ENCODE measurements at regions not wholly inside any gene's neighbourhood (a gene's known extent, or its start where the extent isn't known, plus 50 kb on each side); places are given as distances from the start of the nearest gene placed in this dataset.

- POLR2A ChIA-PET: no interaction called here
- Histone ChIP-seq H3K9me3 (replicated peaks; ENCODE audit: control insufficient read depth, insufficient read depth, low read depth, low read length) (peaks cover 2% of the 10 kb centered on the region; the same call in 1 of the 2 replicates), H3K4me2 (ENCODE audit: insufficient read depth, low read length) (no peak overlapping the region), H3K9me1 (ENCODE audit: control insufficient read depth, insufficient read depth, low read length) (no peaks in the 10 kb centered on the region), H3K27me3 (ENCODE audit: control insufficient read depth in 2 of 2, insufficient read depth in 2 of 2, low read length in 2 of 2) (no peaks in the 10 kb centered on the region), H3K9ac (ENCODE audit: insufficient read depth in 1 of 2, low read depth in 2 of 2, low read length in 2 of 2) (no peak overlapping the region), H3K27ac (ENCODE audit: extremely low read depth, low read depth, low read length) (no peak overlapping the region), H3K4me1 (replicated peaks in 1 of 2; ENCODE audit: control insufficient read depth in 2 of 2, insufficient read depth in 2 of 2, low read length in 2 of 2) (no peaks in the 10 kb centered on the region), H3K79me2 (ENCODE audit: control insufficient read depth, insufficient read depth, low read length) (no peaks in the 10 kb centered on the region), H2AFZ (ENCODE audit: low read depth, low read length) (no peak overlapping the region), H4K20me1 (replicated peaks; ENCODE audit: control insufficient read depth, insufficient read depth, low read length) (no peaks in the 10 kb centered on the region), H3K36me3 (ENCODE audit: control insufficient read depth, insufficient read depth, low read length) (no peaks in the 10 kb centered on the region), H3K4me3 (no peak overlapping the region)
- BruUV-seq (replicated peaks): no TSS peak
- ATAC-seq (no peak), FAIRE-seq (no peak), DNase-seq (ENCODE audit: extremely low read depth in 1 of 4, low spot score in 3 of 4) (no peak)
- TF ChIP-seq TCFL5 (CRISPR knock-in tag; conservative IDR thresholded peaks at IDR 0.05) (no peak), ZNF507 (tag; conservative IDR thresholded peaks at IDR 0.05) (no peak), ZMIZ1 (IDR thresholded peaks at IDR 0.05; ENCODE audit: low read depth in 2 of 2, low read length in 2 of 2) (no peak), RB1 (IDR thresholded peaks at IDR 0.05; ENCODE audit: low read depth) (no peak), YBX1 (IDR thresholded peaks at IDR 0.05) (no peak), NR4A1 (CRISPR knock-in tag; IDR thresholded peaks at IDR 0.05) (no peak), NR4A1 (tag; IDR thresholded peaks at IDR 0.05) (no peak), ARNT (IDR thresholded peaks at IDR 0.05) (no peak), CHAMP1 (IDR thresholded peaks at IDR 0.05) (no peak), ZBTB2 (IDR thresholded peaks at IDR 0.05) (no peak), CAMTA2 (CRISPR knock-in tag; conservative IDR thresholded peaks at IDR 0.05) (no peak), PTBP1 (IDR thresholded peaks at IDR 0.05; ENCODE audit: low read depth, low read length) (no peak), HDAC3 (IDR thresholded peaks at IDR 0.05; ENCODE audit: borderline replicate concordance, partially characterized antibody) (no peak), HLTF (IDR thresholded peaks at IDR 0.05) (no peak)
- in situ Hi-C loops (cut with MboI): no loop called here
- CTCF ChIA-PET (ENCODE audit: low intra/inter-chr PET ratio): no interaction called here
- WGBS (ENCODE audit: insufficient coverage, low coverage, missing lambda C conversion rate): 1% methylated on average over 6 of the region's 6 CpGs
- intact Hi-C loops (cut with micrococcal nuclease): no loop called here
Observed at GRCh38 chr5:17882760-17883488, 248.7 kb downstream of the TAF11L14 start.
